ENCODE measurements at regions not wholly inside any gene's neighbourhood (a gene's known extent, or its start where the extent isn't known, plus 50 kb on each side); places are given as distances from the start of the nearest gene placed in this dataset.

DNA sequence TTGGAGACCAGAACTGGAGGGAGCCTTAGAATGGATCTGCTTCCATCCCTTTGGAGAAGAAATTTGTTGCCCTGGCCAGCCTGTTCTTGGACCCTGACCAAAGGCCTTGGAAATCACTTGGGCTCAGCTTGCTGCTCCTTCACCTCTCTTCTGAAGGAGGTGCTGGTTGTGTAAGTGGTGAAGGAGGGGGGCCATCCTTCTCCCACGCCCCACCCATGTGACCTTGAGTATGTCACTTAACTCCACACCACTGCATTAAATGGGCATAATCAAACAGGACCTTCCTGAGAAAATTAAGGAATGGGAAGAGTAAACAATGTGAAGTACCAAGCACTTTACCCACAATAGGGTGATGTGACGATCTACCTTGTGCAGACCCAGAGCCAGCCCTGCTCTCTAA lies 68.3 kb upstream of the GJB5 start:
- TF ChIP-seq, protein P1, sequence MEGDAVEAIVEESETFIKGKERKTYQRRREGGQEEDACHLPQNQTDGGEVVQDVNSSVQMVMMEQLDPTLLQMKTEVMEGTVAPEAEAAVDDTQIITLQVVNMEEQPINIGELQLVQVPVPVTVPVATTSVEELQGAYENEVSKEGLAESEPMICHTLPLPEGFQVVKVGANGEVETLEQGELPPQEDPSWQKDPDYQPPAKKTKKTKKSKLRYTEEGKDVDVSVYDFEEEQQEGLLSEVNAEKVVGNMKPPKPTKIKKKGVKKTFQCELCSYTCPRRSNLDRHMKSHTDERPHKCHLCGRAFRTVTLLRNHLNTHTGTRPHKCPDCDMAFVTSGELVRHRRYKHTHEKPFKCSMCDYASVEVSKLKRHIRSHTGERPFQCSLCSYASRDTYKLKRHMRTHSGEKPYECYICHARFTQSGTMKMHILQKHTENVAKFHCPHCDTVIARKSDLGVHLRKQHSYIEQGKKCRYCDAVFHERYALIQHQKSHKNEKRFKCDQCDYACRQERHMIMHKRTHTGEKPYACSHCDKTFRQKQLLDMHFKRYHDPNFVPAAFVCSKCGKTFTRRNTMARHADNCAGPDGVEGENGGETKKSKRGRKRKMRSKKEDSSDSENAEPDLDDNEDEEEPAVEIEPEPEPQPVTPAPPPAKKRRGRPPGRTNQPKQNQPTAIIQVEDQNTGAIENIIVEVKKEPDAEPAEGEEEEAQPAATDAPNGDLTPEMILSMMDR (IDR thresholded peaks at IDR 0.05; ENCODE audit: low read depth, low read length) = no peak
- Histone ChIP-seq H3K4me1 (ENCODE audit: low read depth) (no peaks in the 10 kb centered on the region), H3K27ac (no peak overlapping the region), H3K4me3 (no peak overlapping the region), H3K9me3 (ENCODE audit: low read depth) (no peaks in the 10 kb centered on the region), H3K36me3 (no peaks in the 10 kb centered on the region), H3K27me3 (no peaks in the 10 kb centered on the region)
- DNase-seq (ENCODE audit: low read depth in 1 of 2, low spot score in 1 of 2) = no peak

DNA sequence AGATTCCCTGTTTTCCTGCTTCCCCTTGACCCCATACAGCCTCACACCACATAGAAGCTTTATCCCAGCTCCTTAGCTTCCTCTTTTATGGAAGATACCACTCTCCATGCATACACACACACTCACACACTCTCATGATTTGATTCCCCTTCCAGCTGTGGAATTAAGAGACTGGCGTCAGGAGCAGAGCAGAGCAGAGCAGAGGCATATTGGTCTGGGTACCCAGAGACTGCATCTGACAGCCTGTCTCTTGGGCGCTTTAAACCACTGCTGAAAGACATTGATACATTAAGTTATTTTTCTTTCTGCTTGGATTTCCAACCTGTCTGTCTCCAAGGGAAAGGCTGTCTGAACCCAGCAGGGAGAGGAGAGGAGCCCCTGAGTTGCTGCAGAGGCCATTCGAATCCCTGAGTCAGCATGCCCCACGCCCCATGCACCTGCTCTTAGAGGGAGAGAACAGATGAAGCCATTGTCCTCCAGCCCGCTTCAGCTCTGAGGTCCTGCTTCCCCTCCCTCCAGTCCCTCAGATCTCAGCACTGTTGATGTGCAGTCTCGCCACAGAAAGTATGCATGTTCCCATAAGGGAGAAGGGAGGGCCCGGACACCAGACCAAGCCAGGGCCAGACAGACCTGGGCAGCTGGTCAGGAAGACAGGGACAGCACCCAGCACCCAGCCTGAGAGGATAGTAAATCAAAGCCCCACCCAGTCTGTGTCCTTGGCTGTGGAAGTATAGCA lies 66.7 kb upstream of the GJB5 start:
- H3K4me1 ChIP-seq (ENCODE audit: low read depth) = no peaks in the 10 kb centered on the region
- TF ChIP-seq, protein P1 (IDR thresholded peaks at IDR 0.05; ENCODE audit: low read depth, low read length) = no peak
- H3K27ac ChIP-seq = no peak overlapping the region
- H3K36me3 ChIP-seq = no peaks in the 10 kb centered on the region
- no peak overlapping the region for H3K4me3 ChIP-seq
- no peak for DNase-seq (ENCODE audit: low read depth in 1 of 2, low spot score in 1 of 2)
- no peaks in the 10 kb centered on the region for H3K9me3 ChIP-seq (ENCODE audit: low read depth)
- no peaks in the 10 kb centered on the region for H3K27me3 ChIP-seq

DNA sequence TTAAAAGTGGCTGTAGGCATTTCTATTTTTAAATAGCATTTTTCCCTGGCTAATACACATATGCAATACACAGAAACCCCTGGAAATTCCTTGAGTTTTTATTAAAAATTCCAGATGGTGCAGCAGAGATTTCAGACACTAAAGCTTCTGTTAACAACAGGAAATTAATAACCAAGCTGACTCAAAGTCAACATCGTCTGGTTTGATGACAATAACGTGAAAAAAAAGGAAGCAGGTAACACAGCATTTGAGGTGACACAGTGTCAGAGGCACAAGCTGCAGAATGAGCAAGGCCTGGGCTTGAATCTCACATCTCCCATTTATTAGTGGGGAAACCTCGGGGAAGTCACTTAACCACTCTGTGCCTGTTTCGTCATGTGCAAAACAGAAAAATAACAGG lies 64.6 kb upstream of the GJB5 start:
- Histone ChIP-seq H3K27ac (no peak overlapping the region), H3K9me3 (ENCODE audit: low read depth) (no peaks in the 10 kb centered on the region), H3K27me3 (no peaks in the 10 kb centered on the region), H3K36me3 (no peaks in the 10 kb centered on the region), H3K4me3 (no peak overlapping the region), H3K4me1 (ENCODE audit: low read depth) (no peaks in the 10 kb centered on the region)
- no peak for DNase-seq (ENCODE audit: low read depth in 1 of 2, low spot score in 1 of 2)
- TF ChIP-seq, protein P1 (IDR thresholded peaks at IDR 0.05; ENCODE audit: low read depth, low read length) = no peak

DNA sequence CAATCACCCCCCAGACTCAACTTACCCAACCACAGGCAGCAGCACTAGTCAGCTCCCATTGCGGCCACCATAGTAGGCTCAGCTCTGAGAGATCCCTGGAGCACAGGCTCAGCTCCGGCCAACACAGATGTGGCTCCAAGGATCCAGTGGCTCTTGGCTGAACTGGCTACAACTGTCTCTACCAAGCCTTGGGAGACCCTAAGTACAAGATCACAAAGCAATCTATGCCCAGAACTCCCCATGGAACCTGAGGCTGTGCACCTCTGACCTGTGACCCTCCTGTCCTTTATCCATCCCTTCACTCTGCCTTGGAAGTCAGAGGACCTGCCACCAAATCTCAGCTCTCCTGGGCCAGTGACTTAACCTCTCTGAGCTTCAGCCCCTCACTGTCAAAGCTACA lies 61.8 kb upstream of the GJB5 start:
- TF ChIP-seq, protein P1 (IDR thresholded peaks at IDR 0.05; ENCODE audit: low read depth, low read length) = no peak
- no peak for DNase-seq (ENCODE audit: low read depth in 1 of 2, low spot score in 1 of 2)

DNA sequence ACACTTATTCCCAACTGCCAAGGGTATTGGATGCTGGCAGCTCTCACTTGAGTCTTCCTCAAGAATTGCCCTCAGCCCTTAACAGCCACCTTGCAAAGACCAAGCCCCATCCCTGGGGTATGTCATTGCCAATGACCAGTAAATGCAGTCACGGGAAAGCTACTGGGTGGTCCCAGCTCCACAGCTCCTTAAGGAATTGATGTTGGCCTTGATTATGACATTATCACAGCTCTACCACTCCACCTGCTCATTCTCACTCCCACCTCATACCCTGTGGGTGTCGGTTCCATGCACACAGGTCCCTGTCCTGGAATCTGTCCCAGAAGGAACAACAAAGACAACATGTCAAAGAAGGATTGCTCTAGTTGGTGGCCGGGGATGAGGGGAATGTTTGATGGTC lies 60.5 kb upstream of the GJB5 start:
- TF ChIP-seq, protein P1 (IDR thresholded peaks at IDR 0.05; ENCODE audit: low read depth, low read length) = no peak
- H3K27ac ChIP-seq = no peak overlapping the region
- no peaks in the 10 kb centered on the region for H3K9me3 ChIP-seq (ENCODE audit: low read depth)
- H3K36me3 ChIP-seq = no peaks in the 10 kb centered on the region
- DNase-seq (ENCODE audit: low read depth in 1 of 2, low spot score in 1 of 2) = no peak
- H3K27me3 ChIP-seq = no peaks in the 10 kb centered on the region
- no peaks in the 10 kb centered on the region for H3K4me1 ChIP-seq (ENCODE audit: low read depth)
- H3K4me3 ChIP-seq = no peak overlapping the region

More for the DNA sequence above, 61.8 kb upstream of the GJB5 start:
- Histone ChIP-seq H3K27me3 (no peaks in the 10 kb centered on the region), H3K9me3 (ENCODE audit: low read depth) (no peaks in the 10 kb centered on the region), H3K4me1 (ENCODE audit: low read depth) (no peaks in the 10 kb centered on the region), H3K36me3 (no peaks in the 10 kb centered on the region), H3K27ac (no peak overlapping the region), H3K4me3 (no peak overlapping the region)
